ENCODE measurements at regions not wholly inside any gene's neighbourhood (a gene's known extent, or its start where the extent isn't known, plus 50 kb on each side); places are given as distances from the start of the nearest gene placed in this dataset.
"Not testable (repeated sequence)": the region's sequence is repeated elsewhere in the genome, so short reads cannot be mapped to it uniquely, and the experiment has no call there.

DNA sequence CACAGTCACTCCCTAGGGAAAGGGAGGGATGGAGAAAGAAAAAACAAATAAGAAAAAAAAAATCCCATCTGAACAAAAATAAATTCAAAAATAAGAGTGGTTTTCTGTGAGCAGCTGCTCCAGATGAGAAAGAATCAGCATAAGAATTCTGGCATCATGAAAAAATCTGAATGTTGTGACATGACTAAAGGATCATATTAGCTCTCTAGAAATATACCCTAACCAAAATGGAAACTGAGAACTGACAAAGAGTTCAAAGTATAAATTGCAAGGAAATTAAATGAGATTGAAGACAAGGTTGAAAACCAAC, 579.0 kb downstream of the UQCRFS1 start:
- no peak for DNase-seq

GRCh38 chr19:28633319-28634018, 579.5 kb downstream of the UQCRFS1 start:
- peak in 3 of 58 donors; percentile 2 to 23 (median 9) for DNase-seq

- no peak for DNase-seq
These were observed 580.4 kb downstream of the UQCRFS1 start for GRCh38 chr19:28632371-28633080.

DNA sequence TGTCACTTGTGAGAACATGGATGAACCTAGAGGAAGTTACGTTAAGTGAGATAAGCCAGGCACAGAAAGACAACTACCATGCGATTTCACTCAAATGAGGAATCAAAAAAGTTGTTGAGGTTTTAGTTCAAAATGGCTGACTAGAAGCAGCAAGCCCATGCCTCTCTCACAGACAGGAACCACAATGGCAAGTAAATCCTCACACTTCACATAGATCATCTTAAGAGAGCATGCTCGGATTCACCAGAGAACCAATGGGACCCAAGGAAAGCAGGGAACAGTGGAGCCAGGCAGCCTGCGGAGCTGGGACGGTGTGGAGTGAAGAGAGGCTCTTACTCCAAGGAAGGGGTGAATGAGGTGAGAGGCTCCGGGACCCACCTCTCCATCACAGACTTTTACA, 581.0 kb downstream of the UQCRFS1 start:
- no peak for DNase-seq

DNA sequence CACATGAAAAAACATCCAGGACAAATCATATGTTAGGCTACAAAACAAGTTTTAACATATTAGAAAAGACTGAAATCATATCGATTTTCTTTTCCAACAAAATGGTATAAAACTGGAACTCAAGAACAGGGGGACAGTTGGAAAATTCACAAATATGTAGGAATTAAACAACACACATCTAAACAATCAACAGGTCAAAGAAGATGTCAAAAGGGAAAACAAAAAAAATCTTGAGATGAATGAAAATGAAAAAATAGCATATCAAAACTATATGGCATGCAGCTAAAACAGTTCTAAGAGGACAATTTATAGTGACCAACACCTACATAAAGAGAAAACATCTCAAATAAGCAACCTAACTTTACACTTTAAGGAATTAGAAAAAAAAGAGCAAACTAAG, 585.3 kb downstream of the UQCRFS1 start:
- DNase-seq: no peak

DNA sequence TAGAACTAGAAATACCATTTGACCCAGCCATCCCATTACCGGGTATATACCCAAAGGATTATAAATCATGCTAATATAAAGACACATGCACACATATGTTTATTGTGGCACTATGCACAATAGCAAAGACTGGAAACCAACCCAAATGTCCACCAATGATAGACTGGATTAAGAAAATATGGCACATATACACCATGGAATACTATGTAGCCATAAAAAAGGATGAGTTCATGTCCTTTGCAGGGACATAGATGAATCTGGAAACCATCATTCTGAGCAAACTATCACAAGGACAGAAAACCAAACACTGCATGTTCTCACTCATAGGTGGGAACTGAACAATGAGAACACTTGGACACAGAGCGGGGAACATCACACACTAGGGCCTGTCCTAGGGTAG, 586.5 kb downstream of the UQCRFS1 start:
- not testable (repeated sequence) for DNase-seq

DNA sequence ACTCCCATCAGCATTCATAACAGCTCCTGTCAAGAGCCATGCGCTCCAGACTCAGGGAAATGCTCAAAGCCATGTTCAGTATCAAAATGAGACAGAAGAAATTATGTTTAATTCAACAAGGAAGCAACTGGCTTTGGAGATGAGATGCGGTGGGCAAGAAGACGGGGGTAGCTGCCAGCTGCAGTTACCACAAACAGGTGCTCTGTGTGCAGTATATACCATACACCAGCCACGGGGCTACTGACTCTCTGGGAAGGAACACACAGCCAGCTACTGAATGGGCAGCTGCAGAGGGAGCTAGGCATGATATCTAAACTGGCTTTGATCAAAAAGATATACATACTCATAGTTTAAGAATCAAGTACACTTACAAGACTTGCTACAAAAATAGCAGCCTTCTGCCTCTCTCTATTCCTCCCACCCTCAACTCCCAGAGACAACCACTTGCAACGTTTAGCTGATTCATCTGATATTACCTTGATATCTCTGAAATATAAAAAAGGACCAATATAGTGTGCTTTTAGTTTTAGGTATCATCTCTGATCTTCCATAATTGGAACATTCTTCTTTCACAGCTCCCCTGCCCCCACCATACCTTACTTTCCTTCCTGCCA, 593.0 kb downstream of the UQCRFS1 start:
- DNase-seq: no peak

GRCh38 chr19:28618504-28618903, 594.4 kb downstream of the UQCRFS1 start:
- DNase-seq: no peak

GRCh38 chr19:28615966-28616365, 597.0 kb downstream of the UQCRFS1 start:
- no peak for DNase-seq

DNA sequence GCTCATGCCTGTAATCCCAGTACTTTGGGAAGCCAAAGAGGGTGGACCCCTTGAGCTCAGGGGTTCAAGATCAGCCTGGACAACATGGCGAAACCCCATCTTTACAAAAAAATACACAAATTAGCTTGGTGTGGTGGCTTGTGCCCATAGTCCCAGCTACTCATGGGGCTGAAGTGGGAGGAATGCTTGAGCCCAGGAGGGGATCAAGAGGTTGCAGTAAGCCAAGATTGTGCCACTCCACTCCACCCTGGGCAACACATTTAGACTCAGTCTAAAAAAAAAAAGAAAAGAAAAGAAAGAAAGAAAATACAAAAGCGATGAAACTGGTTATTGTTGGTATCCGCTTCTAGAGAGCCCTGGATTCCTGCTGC, 597.4 kb downstream of the UQCRFS1 start:
- no peak for DNase-seq

GRCh38 chr19:28614634-28615545, 598.1 kb downstream of the UQCRFS1 start:
- DNase-seq: no peak

DNA sequence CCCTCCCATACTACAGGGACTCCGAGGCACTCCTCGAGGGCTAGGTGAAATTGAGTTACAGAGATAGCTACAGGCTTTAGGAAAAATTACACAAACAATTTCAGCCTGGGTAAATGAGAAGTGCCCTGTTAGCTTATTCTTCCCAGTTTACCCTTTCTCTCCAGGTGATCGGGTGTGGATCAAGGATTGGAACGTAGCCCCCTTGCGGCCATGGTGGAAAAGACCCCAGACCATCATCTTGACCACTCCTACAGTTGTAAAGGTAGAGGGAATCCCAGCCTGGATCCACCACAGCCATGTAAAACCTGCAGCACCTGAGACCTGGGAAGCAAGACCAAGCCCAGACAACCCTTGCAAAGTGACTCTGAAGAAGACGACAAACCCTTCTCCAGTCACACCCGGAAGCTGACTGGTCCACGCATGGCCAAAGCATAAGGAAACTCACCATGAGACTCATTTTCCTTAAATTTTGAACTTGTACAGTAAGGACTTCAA, 600.6 kb downstream of the UQCRFS1 start:
- no peak for DNase-seq

DNA sequence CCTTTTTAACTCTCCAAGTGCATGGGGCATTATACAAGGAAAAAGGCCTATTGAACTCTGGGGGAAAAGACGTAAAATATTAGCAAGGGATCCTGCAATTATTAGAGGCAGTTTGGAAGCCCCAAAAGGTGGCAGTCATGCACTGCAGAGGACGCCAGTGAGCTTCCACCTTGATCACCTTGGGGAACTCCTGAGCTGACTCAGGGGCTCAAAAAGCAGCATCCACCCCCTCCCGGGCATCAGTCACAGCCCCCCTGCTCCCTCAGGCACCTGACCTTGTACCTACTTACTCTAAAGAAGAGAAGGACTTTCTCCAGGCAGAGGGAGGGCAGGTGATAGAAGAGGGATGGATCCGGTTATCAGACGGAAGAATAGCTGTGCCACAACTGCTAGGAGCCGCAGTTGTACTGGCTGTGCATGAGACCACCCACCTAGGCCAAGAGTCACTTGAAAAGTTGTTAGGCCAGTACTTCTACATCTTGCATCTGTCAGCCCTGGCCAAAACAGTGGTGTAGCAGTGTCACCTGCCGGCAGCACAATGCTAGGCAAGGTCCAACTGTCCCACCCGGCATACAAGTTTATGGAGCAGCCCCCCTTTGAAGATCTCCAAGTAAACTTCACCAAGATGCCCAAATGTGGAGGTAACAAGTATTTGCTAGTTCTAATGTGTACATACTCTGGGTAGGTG, 601.6 kb downstream of the UQCRFS1 start:
- not testable (repeated sequence) for DNase-seq

DNA sequence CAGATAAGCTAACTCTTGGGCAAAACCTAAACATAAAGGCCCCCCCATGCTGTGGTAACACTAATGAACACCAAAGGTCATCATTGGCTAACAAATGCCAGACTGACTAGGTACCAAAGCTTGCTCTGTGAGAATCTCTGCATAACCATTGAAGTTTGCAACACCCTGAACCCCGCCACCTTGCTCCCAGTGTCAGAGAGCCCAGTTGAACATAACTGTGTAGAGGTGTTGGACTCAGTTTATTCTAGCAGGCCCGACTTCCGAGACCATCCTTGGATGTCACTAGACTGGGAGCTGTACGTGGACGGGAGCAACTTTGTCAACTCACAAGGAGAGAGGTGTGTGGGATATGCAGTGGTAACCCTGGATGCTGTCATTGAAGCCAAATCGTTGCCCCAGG, 602.2 kb downstream of the UQCRFS1 start:
- no peak for DNase-seq

DNA sequence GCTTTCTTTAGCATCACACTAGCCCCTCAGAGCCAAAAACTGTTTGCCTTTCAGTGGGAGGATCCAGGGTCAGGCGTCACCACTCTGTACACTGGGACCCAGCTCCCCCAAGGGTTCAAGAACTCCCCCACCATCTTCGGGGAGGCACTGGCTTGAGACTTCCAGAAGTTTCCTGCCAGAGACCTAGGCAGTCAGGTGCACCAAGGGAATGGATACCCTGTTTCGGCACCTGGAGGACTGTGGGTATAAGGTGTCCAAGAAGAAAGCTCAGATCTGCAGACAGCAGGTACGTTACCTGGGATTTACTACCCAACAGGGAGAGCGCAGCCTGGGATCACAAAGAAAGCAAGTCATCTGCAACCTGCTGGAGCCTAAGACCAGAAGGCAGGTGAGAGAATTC, 603.0 kb downstream of the UQCRFS1 start:
- DNase-seq: no peak

- DNase-seq: no peak
These were observed 603.7 kb downstream of the UQCRFS1 start for GRCh38 chr19:28609091-28609755.

DNA sequence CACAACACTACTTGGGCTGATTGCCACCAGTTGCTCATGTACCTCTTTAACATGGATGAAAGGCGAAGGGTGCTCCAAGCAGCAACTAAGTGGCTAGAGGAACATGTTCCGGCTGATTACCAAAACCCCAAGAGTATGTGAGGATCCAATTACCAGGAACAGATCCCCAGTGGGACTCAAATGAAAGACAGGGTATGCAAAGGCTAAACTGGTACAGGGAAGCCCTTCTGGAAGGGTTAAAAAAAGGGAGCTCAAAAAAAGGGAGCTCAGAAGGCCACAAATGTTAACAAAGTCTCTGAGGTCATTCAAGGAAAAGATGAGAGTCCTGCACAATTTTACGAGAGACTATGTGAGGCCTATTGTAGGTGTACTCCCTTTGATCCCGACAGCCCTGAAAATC, 604.7 kb downstream of the UQCRFS1 start:
- DNase-seq: no peak

DNA sequence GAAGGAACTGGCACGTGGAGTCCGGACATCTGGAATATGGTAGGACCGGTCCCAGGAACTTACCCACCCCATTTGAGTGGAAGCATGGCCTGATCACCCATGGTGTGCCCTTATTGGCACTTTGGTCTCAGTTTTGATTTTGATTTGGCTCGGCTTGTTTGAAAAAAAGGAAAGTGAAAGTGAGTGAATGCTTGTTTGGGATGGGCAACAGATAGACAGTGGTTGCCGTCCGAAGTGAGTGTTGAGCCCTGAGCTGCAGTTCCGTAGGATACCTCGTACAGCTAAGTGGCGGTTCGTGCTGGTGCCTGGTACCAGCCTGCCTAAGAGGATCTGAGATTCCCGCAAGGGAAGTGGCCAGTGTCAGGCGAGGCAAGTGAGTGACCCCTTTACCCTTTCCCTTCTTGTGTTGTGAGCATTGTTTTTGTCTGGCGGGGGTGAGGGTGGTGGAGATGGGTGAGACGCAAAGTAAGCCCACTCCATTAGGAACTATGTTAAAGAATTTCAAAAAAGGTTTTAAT, 605.8 kb downstream of the UQCRFS1 start:
- DNase-seq: no peak

DNA sequence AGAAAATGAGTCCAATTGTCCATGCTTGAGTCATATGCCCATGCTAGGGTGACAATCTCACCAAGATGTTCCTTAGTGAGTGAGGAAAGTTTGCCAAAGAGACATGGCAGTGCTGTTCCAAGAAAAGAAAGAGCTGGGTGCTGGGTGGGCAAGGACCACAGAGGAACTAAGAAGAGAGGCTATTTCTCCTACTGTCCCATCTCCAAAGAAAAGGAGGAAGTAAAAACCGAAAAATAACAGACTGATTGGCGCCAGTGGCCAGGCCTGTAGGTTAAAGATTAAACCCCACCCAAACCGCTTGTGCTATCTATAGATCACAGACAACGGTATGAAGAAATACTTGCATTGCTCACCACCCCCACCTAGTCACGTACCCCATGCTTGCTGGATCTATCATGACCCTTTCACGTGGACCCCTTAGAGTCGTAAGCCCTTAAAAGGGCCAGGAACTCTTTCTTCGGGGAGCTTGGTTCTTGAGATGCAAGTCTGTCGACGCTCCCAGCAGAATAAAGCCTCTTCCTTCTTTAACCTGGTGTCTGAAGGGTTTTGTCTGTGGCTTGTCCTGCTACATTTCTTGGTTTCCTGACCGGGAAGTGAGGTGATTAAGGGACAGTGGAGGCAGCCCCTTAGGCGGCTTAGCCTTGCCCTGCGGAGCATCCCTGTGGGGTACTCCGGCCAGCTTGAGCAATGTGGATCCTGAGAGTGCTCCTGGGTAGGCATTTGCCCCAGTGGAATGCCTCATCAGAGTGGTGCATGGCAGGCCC, 606.5 kb downstream of the UQCRFS1 start:
- no peak for DNase-seq

Measured in anterior cingulate cortex (tissue), 58 donors.